Liver (tissue), 8 donors: ENCODE measurements at regions not wholly inside any gene's neighbourhood (a gene's known extent, or its start where the extent isn't known, plus 50 kb on each side); places are given as distances from the start of the nearest gene placed in this dataset.

ENCODE experiments used
- DNase-seq: peaks from one replicate; pipeline ENCODE4 v3.0.0-alpha.2; 2017; ENCODE audit warnings: low spot score
- H3K27ac ChIP-seq, 2 donors: one replicate each; pipeline ENCODE4 v1.7.0; 2013; ENCODE audit warnings: inconsistent platforms in 2 of 2, low read length in 2 of 2, control low read depth in 1 of 2, low read depth in 1 of 2, mild to moderate bottlenecking in 1 of 2
- H3K27me3 ChIP-seq, 4 donors: one replicate each; pipeline versions ENCODE4 v1.6.1 to v1.7.0; 2013; ENCODE audit warnings: low read length in 3 of 4, inconsistent platforms in 1 of 4, mild to moderate bottlenecking in 1 of 4, moderate library complexity in 1 of 4; ENCODE audit not compliant: control insufficient read depth in 4 of 4, insufficient read depth in 4 of 4
- H3K36me3 ChIP-seq, 4 donors: one replicate each; pipeline versions ENCODE4 v1.6.1 to v1.7.0; 2013; ENCODE audit warnings: low read length in 3 of 4, mild to moderate bottlenecking in 3 of 4, low read depth in 1 of 4, moderate library complexity in 1 of 4; ENCODE audit not compliant: control insufficient read depth in 4 of 4, insufficient read depth in 3 of 4
- H3K4me1 ChIP-seq, 4 donors: one replicate each; pipeline versions ENCODE4 v1.6.1 to v1.7.0; 2013; ENCODE audit warnings: low read length in 3 of 4, mild to moderate bottlenecking in 3 of 4, moderate library complexity in 1 of 4; ENCODE audit not compliant: control insufficient read depth in 4 of 4, insufficient read depth in 4 of 4
- H3K4me3 ChIP-seq, 3 donors: one replicate each; pipeline versions ENCODE4 v1.6.1 to v1.7.0; 2013; ENCODE audit warnings: low read length in 3 of 3, control low read depth in 1 of 3, low read depth in 1 of 3, mild to moderate bottlenecking in 1 of 3
- H3K9ac ChIP-seq, 2 donors: one replicate each; pipeline ENCODE4 v1.7.0; 2013; ENCODE audit warnings: low read length in 2 of 2, mild to moderate bottlenecking in 2 of 2, moderate library complexity in 2 of 2, control low read depth in 1 of 2, low read depth in 1 of 2
- H3K9me3 ChIP-seq, 4 donors: one replicate each; pipeline versions ENCODE4 v1.6.1 to v1.7.0; 2013; ENCODE audit warnings: low read length in 3 of 4; ENCODE audit not compliant: control insufficient read depth in 4 of 4
- EGR1 ChIP-seq, 2 donors: IDR thresholded peaks; 2 replicates each; pipeline ENCODE4 v1.6.1; 2016 to 2018; ENCODE audit warnings: antibody characterized with exemption in 2 of 2, low read depth in 2 of 2
- FOXA1 ChIP-seq: IDR thresholded peaks from 2 replicates; pipeline ENCODE4 v1.6.1; 2016; ENCODE audit warnings: antibody characterized with exemption
- FOXA2 ChIP-seq: IDR thresholded peaks from 2 replicates; pipeline ENCODE4 v1.6.1; 2016; ENCODE audit warnings: antibody characterized with exemption
- GABPA ChIP-seq, 2 donors: IDR thresholded peaks in 1 of 2; conservative IDR thresholded peaks in 1 of 2; 2 replicates each; pipeline ENCODE4 v1.6.1; 2016; ENCODE audit warnings: antibody characterized with exemption in 2 of 2, mild to moderate bottlenecking in 1 of 2, moderate library complexity in 1 of 2
- HNF4A ChIP-seq, 2 donors: conservative IDR thresholded peaks; 2 replicates each; pipeline ENCODE4 v1.6.1; 2016; ENCODE audit warnings: antibody characterized with exemption in 2 of 2, mild to moderate bottlenecking in 2 of 2
- HNF4G ChIP-seq: IDR thresholded peaks from 2 replicates; pipeline ENCODE4 v1.6.1; 2016; ENCODE audit warnings: antibody characterized with exemption
- JUND ChIP-seq, 2 donors: IDR thresholded peaks; 2 replicates each; pipeline ENCODE4 v1.6.1; 2016; ENCODE audit warnings: antibody characterized with exemption in 2 of 2
- MAX ChIP-seq: IDR thresholded peaks from 2 replicates; pipeline ENCODE4 v1.6.1; 2016; ENCODE audit warnings: antibody characterized with exemption
- NR2F2 ChIP-seq: IDR thresholded peaks from 2 replicates; pipeline ENCODE4 v1.6.1; 2016; ENCODE audit warnings: antibody characterized with exemption
- RAD21 ChIP-seq, 2 donors: IDR thresholded peaks; 2 replicates each; pipeline ENCODE4 v1.6.1; 2016; ENCODE audit warnings: antibody characterized with exemption in 2 of 2, mild to moderate bottlenecking in 2 of 2
- REST ChIP-seq: IDR thresholded peaks from 2 replicates; pipeline ENCODE4 v1.6.1; 2016; ENCODE audit warnings: antibody characterized with exemption, mild to moderate bottlenecking
- RXRA ChIP-seq, 2 donors: IDR thresholded peaks; 2 replicates each; pipeline ENCODE4 v1.6.1; 2017 to 2018; ENCODE audit warnings: antibody characterized with exemption in 2 of 2, mild to moderate bottlenecking in 1 of 2
- SP1 ChIP-seq: IDR thresholded peaks from 2 replicates; pipeline ENCODE4 v1.6.1; 2018; ENCODE audit warnings: antibody characterized with exemption, mild to moderate bottlenecking
- TAF1 ChIP-seq: conservative IDR thresholded peaks from 2 replicates; pipeline ENCODE4 v1.6.1; 2016; ENCODE audit warnings: antibody characterized with exemption, mild to moderate bottlenecking
- YY1 ChIP-seq: IDR thresholded peaks from 2 replicates; pipeline ENCODE4 v1.6.1; 2016; ENCODE audit warnings: antibody characterized with exemption, mild to moderate bottlenecking
- ZBTB33 ChIP-seq: IDR thresholded peaks from 2 replicates; pipeline ENCODE4 v1.6.1; 2016; ENCODE audit warnings: antibody characterized with exemption
- WGBS: extraction: QIAGEN DNeasy Blood & Tissue Kit; methylation state at CpG from one replicate; pipeline ENCODE4 v1.1.7; 2013; 5-methylcytosine and 5-hydroxymethylcytosine counted together
- TF ChIP-seq, protein P1 (sequence below): IDR thresholded peaks from 2 replicates; pipeline ENCODE4 v1.6.1; 2016; ENCODE audit warnings: antibody characterized with exemption
- TF ChIP-seq, protein P2 (sequence below): fragments of 150-350 bp; IDR thresholded peaks from 2 replicates; pipeline ENCODE4 v1.5.1; 2017; ENCODE audit warnings: improper control_type of control experiment, low read depth, low read length; ENCODE audit not compliant: missing input control
- donor health status: healthy.
- donor health status: healthy.
- donor health status: healthy.
- donor health status: healthy.
- donor health status: healthy.

- no peak for DNase-seq
These were observed 75.5 kb upstream of the LRIG3 start for GRCh38 chr12:58995666-58996363.

DNA sequence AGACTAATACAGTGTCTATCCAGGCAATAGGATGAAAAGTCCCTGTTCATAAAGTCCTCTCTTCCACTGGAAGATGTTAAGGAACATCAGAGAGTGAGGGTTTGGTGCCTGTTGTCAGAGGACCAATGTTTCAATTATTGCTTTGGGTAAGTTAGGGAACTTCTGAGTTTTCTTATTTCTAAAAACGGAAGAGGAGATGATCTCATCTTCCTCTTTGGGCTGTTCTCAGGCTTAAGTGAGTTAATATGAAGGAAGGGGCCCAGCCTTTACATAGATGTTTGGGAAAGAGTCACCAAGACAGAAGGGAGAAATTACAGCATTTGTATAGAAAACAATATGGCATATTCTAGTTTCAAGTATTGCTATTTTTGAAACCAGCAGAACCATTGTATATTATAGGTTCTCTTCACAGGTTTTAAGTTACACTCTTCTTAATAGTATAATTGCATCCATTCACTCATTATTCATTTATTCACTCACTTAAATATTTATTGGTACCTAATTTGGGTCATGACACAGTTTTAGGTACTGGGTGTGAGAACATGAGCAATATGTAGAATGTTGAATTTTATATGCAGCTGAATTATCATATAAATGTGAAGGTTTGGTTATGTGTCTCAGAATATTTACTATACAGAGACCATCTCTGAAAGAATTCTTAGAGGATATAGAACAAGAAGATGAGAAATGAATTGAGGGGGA, 68.5 kb upstream of the LRIG3 start:
- Histone ChIP-seq H3K4me1 (no peaks in the 10 kb centered on the region), H3K9me3 (no peaks in the 10 kb centered on the region), H3K27ac (no peak overlapping the region), H3K36me3 (no peaks in the 10 kb centered on the region), H3K27me3 (no peaks in the 10 kb centered on the region), H3K4me3 (no peak overlapping the region), H3K9ac (no peak overlapping the region)
- TF ChIP-seq RAD21 (IDR thresholded peaks at IDR 0.05) (no peak), FOXA2 (no peak), REST (no peak), RXRA (IDR thresholded peaks at IDR 0.05) (no peak), FOXA1 (no peak), SP1 (no peak), TAF1 (no peak), NR2F2 (no peak), HNF4G (no peak), JUND (IDR thresholded peaks at IDR 0.05) (no peak), YY1 (no peak), ZBTB33 (no peak), EGR1 (IDR thresholded peaks at IDR 0.05; ENCODE audit: low read depth in 2 of 2) (no peak), GABPA (IDR thresholded peaks at IDR 0.05 in 1 of 2, conservative IDR thresholded peaks at IDR 0.05 in 1 of 2) (no peak), MAX (no peak), HNF4A (conservative IDR thresholded peaks at IDR 0.05) (no peak)
- TF ChIP-seq, protein P1, sequence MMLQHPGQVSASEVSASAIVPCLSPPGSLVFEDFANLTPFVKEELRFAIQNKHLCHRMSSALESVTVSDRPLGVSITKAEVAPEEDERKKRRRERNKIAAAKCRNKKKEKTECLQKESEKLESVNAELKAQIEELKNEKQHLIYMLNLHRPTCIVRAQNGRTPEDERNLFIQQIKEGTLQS = no peak
- TF ChIP-seq, protein P2, sequence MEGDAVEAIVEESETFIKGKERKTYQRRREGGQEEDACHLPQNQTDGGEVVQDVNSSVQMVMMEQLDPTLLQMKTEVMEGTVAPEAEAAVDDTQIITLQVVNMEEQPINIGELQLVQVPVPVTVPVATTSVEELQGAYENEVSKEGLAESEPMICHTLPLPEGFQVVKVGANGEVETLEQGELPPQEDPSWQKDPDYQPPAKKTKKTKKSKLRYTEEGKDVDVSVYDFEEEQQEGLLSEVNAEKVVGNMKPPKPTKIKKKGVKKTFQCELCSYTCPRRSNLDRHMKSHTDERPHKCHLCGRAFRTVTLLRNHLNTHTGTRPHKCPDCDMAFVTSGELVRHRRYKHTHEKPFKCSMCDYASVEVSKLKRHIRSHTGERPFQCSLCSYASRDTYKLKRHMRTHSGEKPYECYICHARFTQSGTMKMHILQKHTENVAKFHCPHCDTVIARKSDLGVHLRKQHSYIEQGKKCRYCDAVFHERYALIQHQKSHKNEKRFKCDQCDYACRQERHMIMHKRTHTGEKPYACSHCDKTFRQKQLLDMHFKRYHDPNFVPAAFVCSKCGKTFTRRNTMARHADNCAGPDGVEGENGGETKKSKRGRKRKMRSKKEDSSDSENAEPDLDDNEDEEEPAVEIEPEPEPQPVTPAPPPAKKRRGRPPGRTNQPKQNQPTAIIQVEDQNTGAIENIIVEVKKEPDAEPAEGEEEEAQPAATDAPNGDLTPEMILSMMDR = no peak
- 88% methylated on average over 1 of the region's 1 CpG for WGBS
- DNase-seq = no peak

More at GRCh38 chr12:58995666-58996363, 75.5 kb upstream of the LRIG3 start:
- Histone ChIP-seq H3K4me3 (no peak overlapping the region), H3K27me3 (no peaks in the 10 kb centered on the region), H3K27ac (no peak overlapping the region), H3K36me3 (no peaks in the 10 kb centered on the region), H3K9ac (no peak overlapping the region), H3K4me1 (no peaks in the 10 kb centered on the region), H3K9me3 (no peaks in the 10 kb centered on the region)
- 92% methylated on average over 3 of the region's 3 CpGs for WGBS
- TF ChIP-seq RXRA (IDR thresholded peaks at IDR 0.05) (no peak), HNF4G (no peak), JUND (IDR thresholded peaks at IDR 0.05) (no peak)
